GM19463 (cell line): ENCODE measurements at regions not wholly inside any gene's neighbourhood (a gene's known extent, or its start where the extent isn't known, plus 50 kb on each side); places are given as distances from the start of the nearest gene placed in this dataset.

ENCODE experiments used
- ATAC-seq: cut with Tn5 transposase; IDR thresholded peaks from one replicate; pipeline ENCODE4 v1.9.1; 2021; ENCODE audit warnings: mild to moderate bottlenecking, moderate library complexity; ENCODE audit not compliant: unreplicated experiment

DNA sequence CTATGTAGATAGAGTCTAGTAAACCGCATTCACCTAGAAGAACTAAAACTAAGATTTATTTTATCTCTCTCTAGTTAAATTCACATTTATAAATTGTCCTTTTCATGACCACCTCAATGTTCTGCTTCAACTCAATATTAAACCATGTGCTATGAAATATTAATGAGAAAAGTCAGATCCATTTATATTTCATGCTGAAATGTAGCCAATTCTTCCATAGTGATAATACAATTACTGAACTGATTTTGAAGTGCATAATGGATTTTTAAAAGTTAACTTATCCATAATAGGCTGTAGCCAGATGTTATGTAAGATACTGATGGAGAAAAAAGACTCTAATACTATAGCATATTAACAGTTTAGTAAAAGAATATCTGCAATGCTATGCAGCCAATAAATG is 479.7 kb upstream of the PCDH15 start:
- no peak for ATAC-seq

DNA sequence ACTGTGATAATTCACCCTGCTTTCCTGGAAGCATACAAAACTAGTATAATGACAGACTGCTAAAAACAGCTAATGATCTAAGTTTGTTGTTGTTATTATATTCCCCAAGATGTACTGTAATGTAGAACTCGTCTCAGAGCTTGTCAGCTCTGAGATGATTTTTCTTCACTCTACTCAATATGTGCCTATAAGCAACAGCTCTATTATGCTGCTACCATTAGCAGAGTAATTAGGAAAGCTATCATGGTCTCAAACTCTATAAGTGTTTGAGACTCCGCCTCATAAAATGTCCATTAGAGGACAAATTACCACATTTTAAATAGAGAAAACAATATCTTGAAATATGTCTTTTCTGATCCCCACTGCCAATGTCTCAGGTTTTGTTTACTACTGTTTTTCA is 476.5 kb upstream of the PCDH15 start:
- ATAC-seq = no peak

DNA sequence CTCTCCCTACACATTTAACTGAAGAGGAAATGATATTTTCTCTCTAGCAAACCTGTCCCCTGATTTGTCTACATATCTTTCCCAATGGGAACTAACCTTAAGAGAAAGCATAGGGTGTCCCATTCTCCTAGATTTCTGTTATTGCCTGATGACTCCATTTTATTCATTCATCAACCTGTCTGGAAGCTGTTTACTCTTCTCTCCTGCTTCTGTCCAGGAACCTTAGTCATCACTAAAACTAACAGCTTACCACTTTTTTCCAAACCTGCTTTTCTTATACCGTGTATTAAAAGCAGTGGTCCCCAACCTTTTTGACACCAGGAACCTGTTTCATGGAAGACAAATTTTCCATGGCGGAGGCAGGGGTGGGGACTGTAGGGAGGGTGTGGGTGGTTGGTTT is 473.3 kb upstream of the PCDH15 start:
- no peak for ATAC-seq

GRCh38 chr10:55273946-55274345 is 472.9 kb upstream of the PCDH15 start:
- ATAC-seq = no peak

DNA sequence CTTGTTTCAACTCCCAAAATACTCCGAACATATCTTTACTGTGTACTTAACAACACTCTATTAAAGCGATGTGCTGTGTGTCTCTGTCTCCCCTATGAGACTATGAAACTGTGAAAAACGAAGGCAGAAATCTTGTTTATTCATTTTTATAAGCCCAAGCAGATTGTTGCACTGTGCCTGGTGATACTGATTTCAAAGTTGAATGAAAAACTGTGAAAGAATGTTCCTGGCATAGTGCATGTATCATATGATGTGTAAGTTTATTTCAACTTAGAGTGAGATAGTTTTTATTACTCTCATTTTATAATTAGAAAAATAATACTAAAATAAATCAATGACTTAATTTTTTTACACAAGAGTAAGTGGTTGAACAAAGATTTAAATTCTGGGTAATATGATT is 471.9 kb upstream of the PCDH15 start:
- no peak for ATAC-seq

GRCh38 chr10:55266797-55267196 is 465.8 kb upstream of the PCDH15 start:
- no peak for ATAC-seq

DNA sequence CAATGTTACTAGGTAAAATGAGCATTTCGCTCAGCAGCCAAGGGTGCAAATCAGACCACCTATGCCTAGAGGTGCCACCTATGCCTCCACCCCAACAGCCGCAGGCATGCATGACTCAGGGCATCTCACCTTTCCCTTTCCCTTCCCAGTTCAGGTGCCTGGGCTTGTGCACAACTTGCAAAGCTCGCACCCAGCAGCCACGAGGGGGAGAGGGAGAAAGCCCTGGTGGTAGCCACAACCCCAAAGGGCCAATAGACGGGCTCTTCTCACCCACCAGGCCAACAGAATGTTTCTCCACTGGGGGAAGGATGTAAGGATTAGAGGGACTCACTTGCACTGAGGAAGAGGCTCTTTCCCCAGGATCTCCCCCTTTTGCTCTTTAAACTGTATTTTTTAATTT is 462.3 kb upstream of the PCDH15 start:
- ATAC-seq = no peak

DNA sequence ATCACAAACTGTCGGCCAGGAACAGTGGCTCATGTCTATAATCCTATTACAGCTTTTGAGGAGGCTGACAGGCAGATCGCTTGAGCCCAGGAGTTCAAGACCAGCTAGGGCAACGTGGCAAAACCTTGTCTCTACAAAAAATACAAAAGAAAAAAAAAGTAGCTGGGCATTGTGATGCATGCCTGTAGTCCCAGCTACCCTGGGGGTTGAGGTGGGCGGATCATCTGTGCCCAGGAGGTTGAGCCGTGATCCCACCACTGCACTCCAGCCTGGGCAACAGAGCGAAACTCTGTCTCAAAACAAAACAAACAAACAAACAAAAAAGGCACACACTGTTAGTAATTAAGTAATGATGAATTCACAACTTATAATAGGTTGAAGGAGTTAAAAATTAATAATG is 441.5 kb upstream of the PCDH15 start:
- ATAC-seq = no peak

DNA sequence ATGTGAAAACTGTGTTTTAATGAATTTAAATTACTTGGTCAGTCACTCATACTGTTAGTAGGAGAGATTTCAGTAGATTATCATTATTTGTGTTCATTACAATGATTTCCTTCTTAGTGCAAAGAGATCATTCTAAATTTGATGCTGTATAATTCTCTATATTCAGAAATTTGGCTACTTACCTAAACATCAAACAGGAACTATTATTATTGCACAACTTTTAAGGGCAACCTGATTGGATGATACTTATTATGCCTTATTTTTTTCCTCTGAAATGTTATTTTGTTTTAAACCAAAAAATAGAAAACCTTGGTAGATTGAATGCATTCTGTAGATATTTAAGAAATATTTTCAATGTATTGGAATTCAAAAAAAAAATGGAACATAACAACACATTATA is 436.4 kb upstream of the PCDH15 start:
- no peak for ATAC-seq

DNA sequence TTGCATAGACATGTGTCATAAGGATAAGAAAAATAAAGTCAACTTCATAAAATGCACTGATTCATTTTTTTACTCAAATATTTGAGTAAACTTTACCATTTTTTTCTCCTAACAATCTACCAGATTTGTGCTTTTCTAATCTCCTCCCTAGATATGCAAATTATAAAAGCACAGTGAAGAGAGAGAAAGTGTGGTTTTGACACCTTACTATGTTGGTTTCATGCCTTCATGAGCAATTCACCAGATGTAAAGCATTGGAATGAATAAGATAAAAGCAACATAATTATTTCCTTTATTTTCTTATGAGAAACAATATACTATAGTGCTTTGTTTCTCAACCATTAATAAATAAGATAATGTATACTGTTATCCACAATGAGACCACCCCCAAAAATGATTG is 432.5 kb upstream of the PCDH15 start:
- ATAC-seq = peak; percentile 97

- peak; percentile 54 for ATAC-seq
Measured at GRCh38 chr10:55233090-55233489, 432.1 kb upstream of the PCDH15 start.

DNA sequence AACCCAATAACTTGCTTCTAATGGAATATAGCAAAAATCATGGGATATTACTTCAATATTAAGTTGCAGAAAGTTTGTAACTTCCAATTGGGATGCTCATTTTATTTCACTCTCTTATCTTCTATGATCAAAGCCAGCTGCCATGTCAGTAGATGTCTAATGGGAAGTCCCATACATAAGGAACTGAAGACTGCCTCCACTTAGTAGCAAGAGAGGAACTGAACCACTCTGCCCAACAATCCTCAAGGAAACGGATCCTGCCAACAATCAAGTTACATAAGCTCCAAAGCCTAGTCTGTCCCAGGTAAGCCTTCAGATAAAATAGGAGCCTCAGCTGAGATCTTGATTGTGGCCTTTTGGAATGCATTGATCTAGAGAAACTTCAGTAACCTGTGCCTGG is 431.5 kb upstream of the PCDH15 start:
- no peak for ATAC-seq

DNA sequence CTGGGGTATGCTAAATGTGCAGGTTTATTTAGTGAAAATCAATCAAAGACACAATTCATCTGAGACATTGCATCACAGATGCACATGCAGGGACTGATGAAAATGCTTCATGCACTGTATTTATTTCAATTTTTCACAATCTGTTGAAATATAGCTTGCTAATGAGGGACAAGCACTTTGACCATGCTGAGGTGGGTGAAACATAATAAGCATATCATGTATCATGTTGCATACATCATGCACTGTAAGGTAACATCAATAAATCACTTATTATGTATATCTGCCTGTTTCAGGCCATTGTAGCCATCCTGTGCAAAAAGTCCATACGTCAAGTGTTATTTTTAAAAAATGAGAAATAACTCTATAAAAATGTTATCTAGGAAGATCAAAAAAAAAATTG is 426.9 kb upstream of the PCDH15 start:
- no peak for ATAC-seq

DNA sequence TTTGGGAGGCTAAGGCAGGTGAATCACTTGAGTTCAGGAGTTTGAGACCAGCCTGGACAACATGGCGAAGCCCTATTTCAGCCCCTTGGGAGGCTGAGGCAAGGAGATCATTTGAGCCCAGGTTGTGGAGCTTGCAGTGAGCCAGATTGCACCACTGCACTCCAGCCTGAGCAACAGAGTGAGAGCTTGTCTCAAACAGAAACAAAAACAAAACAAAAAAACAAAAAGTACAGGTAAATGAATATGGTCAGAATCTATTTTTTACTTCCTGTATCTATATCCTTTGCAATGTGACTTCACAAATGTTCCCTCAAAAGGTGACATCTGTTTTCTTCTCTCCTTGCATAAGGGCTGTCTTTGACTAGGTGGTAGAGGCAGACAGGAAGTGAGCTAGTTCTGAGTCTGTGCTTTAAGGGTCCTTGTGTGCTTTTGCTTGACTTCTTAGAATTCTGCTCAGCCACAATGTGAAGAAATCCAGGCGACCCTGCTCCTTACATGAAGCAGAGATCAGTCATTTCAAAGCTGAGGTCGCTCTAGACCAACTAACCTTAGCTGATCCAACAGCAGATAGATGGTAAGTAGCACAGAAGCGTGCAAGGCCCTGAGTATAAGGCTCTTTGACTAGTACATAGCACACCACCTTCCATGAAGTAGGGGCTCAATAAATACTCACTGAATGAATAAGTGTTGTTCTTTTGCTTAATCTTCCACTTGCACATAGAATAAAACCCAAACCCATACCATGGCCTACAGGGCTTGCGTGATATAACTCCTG is 423.2 kb upstream of the PCDH15 start:
- peak; percentile 46 for ATAC-seq

DNA sequence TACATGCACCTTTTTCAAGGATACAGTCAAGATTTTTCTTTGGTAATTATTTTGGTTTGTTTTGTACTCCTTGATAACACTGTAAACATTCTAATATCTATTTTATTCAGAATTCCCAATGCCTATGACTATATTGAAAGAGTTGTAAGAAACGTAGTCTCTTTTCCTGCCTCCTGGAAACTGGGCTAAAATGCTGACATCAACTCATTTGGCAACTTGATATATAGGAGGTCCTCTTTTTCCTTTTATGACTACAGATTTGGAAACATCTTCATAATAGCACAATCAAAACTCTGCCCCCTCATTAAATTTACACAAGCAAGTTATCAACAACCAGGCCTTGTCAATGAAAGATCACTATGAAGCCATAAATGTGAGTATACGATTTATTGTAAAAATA is 422.3 kb upstream of the PCDH15 start:
- no peak for ATAC-seq

- ATAC-seq = no peak
Measured at GRCh38 chr10:55220975-55221374, 419.9 kb upstream of the PCDH15 start.

GRCh38 chr10:55215699-55216098 is 414.7 kb upstream of the PCDH15 start:
- no peak for ATAC-seq

DNA sequence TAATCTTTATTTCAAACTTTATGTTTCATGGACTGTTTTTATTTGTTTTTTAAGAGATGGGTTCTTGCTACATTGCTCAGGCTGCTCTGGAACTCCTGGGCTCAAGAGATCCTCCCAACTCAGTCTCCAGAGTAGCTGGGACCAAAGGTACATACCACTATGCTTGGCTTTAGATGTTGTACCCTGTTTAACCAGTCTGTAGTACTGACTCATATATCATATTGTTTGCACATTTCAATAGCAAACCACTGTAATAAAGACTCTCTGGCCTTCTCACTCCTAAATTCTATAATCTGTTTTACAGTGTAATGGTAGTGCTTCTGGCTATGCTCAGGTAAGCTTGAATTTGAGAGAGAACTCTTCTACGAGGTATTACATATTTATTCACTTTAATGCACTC is 413.6 kb upstream of the PCDH15 start:
- no peak for ATAC-seq

- ATAC-seq = no peak
Measured at GRCh38 chr10:55212051-55212450, 411.0 kb upstream of the PCDH15 start.

GRCh38 chr10:55203874-55204273 is 402.8 kb upstream of the PCDH15 start:
- no peak for ATAC-seq

- ATAC-seq = peak; percentile 56
Measured at GRCh38 chr10:55203319-55203718, 402.3 kb upstream of the PCDH15 start.

DNA sequence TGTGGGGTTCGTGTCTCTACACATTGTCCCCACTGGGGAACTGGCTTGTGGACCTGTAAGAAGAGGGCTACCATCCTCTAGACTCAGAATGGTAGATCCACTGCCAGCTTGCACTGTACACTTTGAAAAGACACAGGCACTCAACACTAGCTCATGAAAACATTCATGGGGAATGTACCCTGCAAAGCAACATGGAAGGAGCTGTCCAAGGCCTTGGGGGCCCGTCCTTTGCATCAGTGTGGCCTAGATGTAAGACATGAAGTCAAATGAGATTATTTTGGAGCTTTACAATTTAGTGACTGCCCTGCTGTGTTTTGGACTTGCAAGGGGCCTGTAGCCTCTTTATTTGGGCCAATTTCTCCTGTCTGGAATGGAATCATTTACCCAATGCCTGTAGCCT is 399.0 kb upstream of the PCDH15 start:
- ATAC-seq = no peak

GRCh38 chr10:55191236-55191860 is 390.3 kb upstream of the PCDH15 start:
- no peak for ATAC-seq
